ENCODE measurements at regions not wholly inside any gene's neighbourhood (a gene's known extent, or its start where the extent isn't known, plus 50 kb on each side); places are given as distances from the start of the nearest gene placed in this dataset.

GRCh38 chr5:160493806-160494338, 72.2 kb downstream of the PTTG1 start (continued):
- no peak for TF ChIP-seq UBTF (IDR thresholded peaks at IDR 0.05; ENCODE audit: borderline replicate concordance in 1 of 2, low read depth in 2 of 2, low read length in 2 of 2)
- no peak for TF ChIP-seq GTF2A2 (tag; IDR thresholded peaks at IDR 0.05)
- TF ChIP-seq HBP1 (CRISPR knock-in tag; IDR thresholded peaks at IDR 0.05): no peak
- no peak for TF ChIP-seq SIRT6 (IDR thresholded peaks at IDR 0.05; ENCODE audit: low read depth, low read length)
- TF ChIP-seq MTA2 (IDR thresholded peaks at IDR 0.05; ENCODE audit: low read depth): no peak
- TF ChIP-seq TAF15 (IDR thresholded peaks at IDR 0.05; ENCODE audit: low read depth, low read length): no peak
- no peak for TF ChIP-seq ZFP30 (CRISPR knock-in tag; IDR thresholded peaks at IDR 0.05; ENCODE audit: borderline replicate concordance)
- TF ChIP-seq ZNF232 (CRISPR knock-in tag; IDR thresholded peaks at IDR 0.05): no peak
- TF ChIP-seq BRCA1 (IDR thresholded peaks at IDR 0.05): no peak
- TF ChIP-seq BRCA1 (CRISPR knock-in tag; IDR thresholded peaks at IDR 0.05): no peak
- no peak for TF ChIP-seq HES1 (IDR thresholded peaks at IDR 0.05; ENCODE audit: low read depth)
- no peak for TF ChIP-seq ZNF398 (CRISPR knock-in tag; IDR thresholded peaks at IDR 0.05)
- no peak for TF ChIP-seq TAF1 (IDR thresholded peaks at IDR 0.05; ENCODE audit: control insufficient read depth, extremely low read depth, insufficient read depth, low read length, severe bottlenecking)
